Epithelial cell of esophagus (primary cell): ENCODE measurements at regions not wholly inside any gene's neighbourhood (a gene's known extent, or its start where the extent isn't known, plus 50 kb on each side); places are given as distances from the start of the nearest gene placed in this dataset.

Experiments used
- DNase-seq: peaks from one replicate; pipeline ENCODE4 v3.0.0; 2010; ENCODE audit warnings: low read depth
- H3K4me3 ChIP-seq: 2 replicates; pipeline ENCODE4 v1.5.1; 2011; ENCODE audit warnings: mild to moderate bottlenecking, low read length, control low read depth
- CTCF ChIP-seq: IDR thresholded peaks from 2 replicates; pipeline ENCODE4 v1.5.1; 2011; ENCODE audit warnings: low read depth, mild to moderate bottlenecking, low read length, control low read depth, inconsistent platforms; ENCODE audit not compliant: insufficient read depth; ENCODE audit errors: missing control alignments

- DNase-seq, result no peak
- TF ChIP-seq CTCF, result no peak
- no peak overlapping the region for H3K4me3 ChIP-seq
Observed at GRCh38 chr18:78133729-78134128, 845.9 kb upstream of the SALL3 start.

GRCh38 chr18:78136986-78137385 is 842.6 kb upstream of the SALL3 start:
- TF ChIP-seq CTCF, result no peak
- H3K4me3 ChIP-seq, result no peak overlapping the region
- no peak for DNase-seq

GRCh38 chr18:78138983-78139496 is 840.6 kb upstream of the SALL3 start:
- no peak for TF ChIP-seq CTCF
- no peak for DNase-seq
- H3K4me3 ChIP-seq, result no peak overlapping the region

GRCh38 chr18:78140294-78140693 is 839.3 kb upstream of the SALL3 start:
- H3K4me3 ChIP-seq, result no peak overlapping the region
- TF ChIP-seq CTCF, result no peak
- DNase-seq, result no peak

GRCh38 chr18:78144669-78145068 is 834.9 kb upstream of the SALL3 start:
- no peak for DNase-seq
- no peak overlapping the region for H3K4me3 ChIP-seq
- TF ChIP-seq CTCF, result no peak

- no peak for TF ChIP-seq CTCF
- no peak for DNase-seq
- H3K4me3 ChIP-seq, result no peak overlapping the region
Observed at GRCh38 chr18:78145096-78145495, 834.5 kb upstream of the SALL3 start.
